ENCODE measurements at regions not wholly inside any gene's neighbourhood (a gene's known extent, or its start where the extent isn't known, plus 50 kb on each side); places are given as distances from the start of the nearest gene placed in this dataset.

DNA sequence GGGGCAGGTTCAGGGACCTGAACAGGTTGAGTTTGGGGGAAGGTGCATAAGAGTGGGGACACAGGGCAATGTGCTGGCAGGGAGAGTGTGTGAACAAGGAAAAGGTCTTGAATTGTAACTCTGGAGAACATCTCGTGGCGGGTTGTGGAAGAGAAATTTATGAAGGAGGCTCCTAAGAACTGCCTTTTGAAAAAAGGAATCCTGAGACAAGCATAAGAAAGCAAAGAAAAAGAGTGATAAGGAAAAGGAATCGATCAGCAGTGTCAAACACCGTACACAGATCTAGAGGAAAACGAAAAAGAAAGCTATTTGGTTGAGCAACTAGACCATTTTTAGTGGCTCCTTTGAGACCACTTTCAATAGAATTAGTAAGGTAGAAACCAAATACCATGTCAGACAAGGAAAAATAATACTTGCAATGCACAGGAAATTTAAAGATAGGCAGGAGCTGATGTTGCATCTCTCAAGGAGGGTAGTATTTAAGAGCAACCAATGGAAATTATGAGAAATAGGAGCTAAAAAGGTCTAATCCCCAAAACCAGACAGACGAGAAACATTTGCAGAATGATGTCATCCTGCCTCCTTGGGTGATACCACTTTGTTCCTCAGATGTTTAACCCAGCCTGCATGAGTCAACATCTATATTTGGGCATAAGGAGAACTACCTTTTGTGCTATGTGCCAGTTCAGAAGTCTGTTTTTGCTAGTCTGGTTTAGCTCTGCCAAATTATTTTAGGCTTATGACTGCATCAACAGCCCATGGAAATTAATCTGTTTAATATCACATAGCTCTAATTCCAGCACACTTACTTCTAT, 64.5 kb upstream of the STK38L start:
- Mint-ChIP-seq H3K4me1 (peaks cover 17% of the 10 kb centered on the region), H3K27ac (peak overlapping the region; percentile 1), H3K9me3 (no peaks in the 10 kb centered on the region), H3K4me3 (no peak overlapping the region), H3K27me3 (ENCODE audit: insufficient read depth) (no peaks in the 10 kb centered on the region), H3K36me3 (ENCODE audit: low read depth) (no peaks in the 10 kb centered on the region)
- Histone ChIP-seq H3K9me3 (ENCODE audit: control insufficient read depth, low read length) (no peaks in the 10 kb centered on the region), H3K36me3 (ENCODE audit: control insufficient read depth, insufficient read depth, low read length) (no peaks in the 10 kb centered on the region), H3K4me3 (ENCODE audit: low read length) (no peak overlapping the region), H3K9ac (ENCODE audit: extremely low read depth, low read length, poor library complexity, severe bottlenecking) (no peak overlapping the region), H3K4me1 (ENCODE audit: control insufficient read depth, insufficient read depth, low read length) (peaks cover 3% of the 10 kb centered on the region), H3K27ac (ENCODE audit: low read depth, low read length) (no peak overlapping the region), H3K27me3 (ENCODE audit: control insufficient read depth, insufficient read depth, low read length, poor library complexity, severe bottlenecking) (no peaks in the 10 kb centered on the region)
- no peak for DNase-seq
- TF ChIP-seq CTCF (conservative IDR thresholded peaks at IDR 0.05): no peak
- WGBS, 2 experiments (ENCODE audit: insufficient coverage in 1 of 2, insufficient read length in 1 of 2): 91 to 93% methylated on average over 6 of the region's 6 CpGs

- no peaks in the 10 kb centered on the region for H3K27me3 Mint-ChIP-seq (ENCODE audit: insufficient read depth)
These were observed 63.1 kb upstream of the STK38L start for GRCh38 chr12:27180906-27181505.

GRCh38 chr12:27183342-27183741, 60.7 kb upstream of the STK38L start:
- H3K27me3 ChIP-seq (ENCODE audit: control insufficient read depth, insufficient read depth, low read length, poor library complexity, severe bottlenecking): no peaks in the 10 kb centered on the region
- no peaks in the 10 kb centered on the region for H3K4me1 ChIP-seq (ENCODE audit: control insufficient read depth, insufficient read depth, low read length)
- Mint-ChIP-seq H3K36me3 (ENCODE audit: low read depth) (no peaks in the 10 kb centered on the region), H3K4me1 (peaks cover 12% of the 10 kb centered on the region), H3K27ac (no peak overlapping the region), H3K27me3 (ENCODE audit: insufficient read depth) (no peaks in the 10 kb centered on the region), H3K4me3 (no peak overlapping the region), H3K9me3 (no peaks in the 10 kb centered on the region)
- TF ChIP-seq CTCF (conservative IDR thresholded peaks at IDR 0.05): no peak
- no peak overlapping the region for H3K9ac ChIP-seq (ENCODE audit: extremely low read depth, low read length, poor library complexity, severe bottlenecking)
- no peak overlapping the region for H3K27ac ChIP-seq (ENCODE audit: low read depth, low read length)
- WGBS, 2 experiments (ENCODE audit: insufficient coverage in 1 of 2, insufficient read length in 1 of 2): 96 to 100% methylated on average over 1 to 2 of the region's 2 CpGs
- no peak for DNase-seq
- no peak overlapping the region for H3K4me3 ChIP-seq (ENCODE audit: low read length)
- no peaks in the 10 kb centered on the region for H3K36me3 ChIP-seq (ENCODE audit: control insufficient read depth, insufficient read depth, low read length)
- no peaks in the 10 kb centered on the region for H3K9me3 ChIP-seq (ENCODE audit: control insufficient read depth, low read length)

More at GRCh38 chr12:27180906-27181505, 63.1 kb upstream of the STK38L start:
- H3K27me3 ChIP-seq (ENCODE audit: control insufficient read depth, insufficient read depth, low read length, poor library complexity, severe bottlenecking): no peaks in the 10 kb centered on the region
- H3K9me3 Mint-ChIP-seq: no peaks in the 10 kb centered on the region
- TF ChIP-seq CTCF (conservative IDR thresholded peaks at IDR 0.05): no peak
- no peak overlapping the region for H3K9ac ChIP-seq (ENCODE audit: extremely low read depth, low read length, poor library complexity, severe bottlenecking)
- no peak for DNase-seq
- H3K4me1 Mint-ChIP-seq: peaks cover 12% of the 10 kb centered on the region
- no peaks in the 10 kb centered on the region for H3K4me1 ChIP-seq (ENCODE audit: control insufficient read depth, insufficient read depth, low read length)
- 86 to 96% methylated on average over 1 to 3 of the region's 3 CpGs for WGBS, 2 experiments (ENCODE audit: insufficient coverage in 1 of 2, insufficient read length in 1 of 2)
- no peak overlapping the region for H3K27ac Mint-ChIP-seq
- H3K36me3 ChIP-seq (ENCODE audit: control insufficient read depth, insufficient read depth, low read length): no peaks in the 10 kb centered on the region
- H3K9me3 ChIP-seq (ENCODE audit: control insufficient read depth, low read length): no peaks in the 10 kb centered on the region
- H3K36me3 Mint-ChIP-seq (ENCODE audit: low read depth): no peaks in the 10 kb centered on the region
- H3K4me3 Mint-ChIP-seq: no peak overlapping the region
- no peak overlapping the region for H3K4me3 ChIP-seq (ENCODE audit: low read length)
- H3K27ac ChIP-seq (ENCODE audit: low read depth, low read length): no peak overlapping the region

Measured in endodermal cell (in vitro differentiated cells).